ENCODE measurements at regions not wholly inside any gene's neighbourhood (a gene's known extent, or its start where the extent isn't known, plus 50 kb on each side); places are given as distances from the start of the nearest gene placed in this dataset.

DNA sequence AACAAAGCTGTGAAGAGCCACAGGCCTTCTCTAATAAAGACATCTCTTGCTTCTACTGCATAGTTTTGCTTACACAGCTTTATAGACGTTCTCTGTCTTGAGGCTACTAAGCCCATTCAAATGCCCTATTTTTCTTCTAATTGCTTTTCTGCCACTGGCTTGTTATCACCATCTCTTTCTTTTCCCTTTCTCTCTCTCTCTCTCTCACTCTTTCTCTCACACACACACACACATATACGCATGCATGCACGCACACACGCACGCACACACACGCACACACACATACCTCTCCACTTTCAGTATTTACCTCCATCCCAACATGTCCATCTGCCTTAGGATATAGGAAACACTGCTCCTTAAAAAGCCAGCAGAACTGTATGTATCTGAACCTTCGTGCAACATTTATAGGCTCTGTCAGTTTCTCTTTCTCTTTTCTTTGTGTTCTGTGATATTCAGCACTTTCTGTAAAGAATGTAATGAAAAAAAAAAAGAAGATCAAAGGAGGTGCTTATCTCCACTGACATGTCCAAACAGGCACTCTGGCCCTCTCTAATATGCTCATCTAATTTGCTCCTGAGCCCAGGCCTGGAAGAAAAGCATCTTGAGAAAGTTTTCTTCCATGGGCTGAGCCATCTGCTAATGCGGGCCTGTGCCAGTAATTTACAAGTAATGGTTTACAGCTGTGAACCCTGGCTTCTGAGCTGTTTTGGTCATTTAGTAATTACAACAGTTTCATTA, 1046.7 kb upstream of the MAP3K7 start:
- no peak for DNase-seq (ENCODE audit: low spot score)

DNA sequence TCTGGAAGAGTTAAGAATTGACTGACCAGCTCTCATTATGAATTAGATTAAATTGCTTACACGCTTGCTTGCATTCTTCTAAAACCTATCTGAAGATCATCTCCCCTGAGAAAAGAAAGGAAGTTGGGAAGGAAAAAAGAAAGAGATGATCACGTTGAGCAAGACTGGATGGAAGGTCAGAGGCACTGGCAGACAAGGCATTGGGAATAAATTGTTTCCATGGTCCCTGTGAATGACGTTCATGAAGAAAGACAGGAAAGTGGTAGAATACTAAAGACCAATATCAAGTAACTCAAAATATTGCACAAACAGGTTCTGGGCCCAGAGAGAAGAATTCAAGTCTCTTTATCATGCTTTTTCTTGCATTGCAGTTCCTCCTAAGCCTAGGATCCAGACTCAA, 1045.4 kb upstream of the MAP3K7 start:
- no peak for DNase-seq (ENCODE audit: low spot score)

DNA sequence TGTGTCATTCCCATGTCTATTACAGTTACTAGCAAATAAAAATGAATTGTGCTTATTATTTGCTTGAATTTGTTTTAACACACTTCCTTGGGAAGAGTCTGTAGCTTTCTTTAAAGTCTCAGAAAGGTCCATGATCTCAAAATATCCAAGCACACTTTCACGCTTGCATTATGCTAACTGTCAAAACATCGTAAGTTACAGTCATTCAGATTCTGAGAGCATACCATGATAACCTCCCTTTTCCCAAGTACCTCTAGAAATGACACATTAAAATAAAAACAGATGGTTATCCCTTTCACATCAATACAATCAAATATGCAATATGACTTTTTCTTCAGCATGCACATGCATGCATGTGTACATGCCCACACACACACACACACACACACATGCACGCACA, 1044.4 kb upstream of the MAP3K7 start:
- DNase-seq (ENCODE audit: low spot score), result no peak

GRCh38 chr6:91626911-91627310, 1040.0 kb upstream of the MAP3K7 start:
- no peak for DNase-seq (ENCODE audit: low spot score)

DNA sequence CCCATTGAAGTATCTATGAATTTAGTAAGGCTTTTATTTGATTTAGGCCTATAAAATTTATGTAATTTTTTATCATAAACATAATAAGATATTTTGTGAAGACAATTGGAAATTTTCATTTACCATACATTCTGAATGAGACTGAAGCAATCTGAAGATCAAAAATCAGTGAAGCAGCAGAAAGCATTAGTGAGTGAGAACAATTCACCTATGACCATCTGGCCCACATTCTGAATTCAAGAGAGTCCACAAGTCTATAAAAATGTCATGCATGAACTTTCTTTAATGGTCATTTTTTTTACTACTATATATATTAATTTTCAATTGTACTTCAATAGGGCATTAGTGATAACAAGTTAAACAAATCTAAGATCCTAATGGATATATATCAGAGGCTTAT, 1026.6 kb upstream of the MAP3K7 start:
- no peak for DNase-seq (ENCODE audit: low spot score)

DNA sequence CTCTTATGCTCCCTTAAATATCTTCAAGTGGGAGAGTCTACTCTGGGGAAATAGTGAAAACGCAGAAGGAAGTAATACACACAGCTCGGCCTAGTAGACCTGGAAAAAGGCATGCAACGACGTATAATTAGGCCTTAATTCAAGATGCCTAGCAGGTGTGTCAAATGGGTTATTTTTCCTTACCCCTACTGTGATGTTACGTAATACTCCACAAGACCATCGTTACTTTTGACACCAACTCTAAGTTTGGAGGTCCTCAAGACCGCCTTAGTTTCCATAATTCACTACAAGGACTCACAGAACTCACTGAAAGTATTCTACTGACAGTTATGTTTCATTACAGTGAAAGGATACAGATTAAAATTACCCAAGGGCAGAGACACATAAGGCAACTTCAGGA, 1024.3 kb upstream of the MAP3K7 start:
- DNase-seq (ENCODE audit: low spot score), result no peak

DNA sequence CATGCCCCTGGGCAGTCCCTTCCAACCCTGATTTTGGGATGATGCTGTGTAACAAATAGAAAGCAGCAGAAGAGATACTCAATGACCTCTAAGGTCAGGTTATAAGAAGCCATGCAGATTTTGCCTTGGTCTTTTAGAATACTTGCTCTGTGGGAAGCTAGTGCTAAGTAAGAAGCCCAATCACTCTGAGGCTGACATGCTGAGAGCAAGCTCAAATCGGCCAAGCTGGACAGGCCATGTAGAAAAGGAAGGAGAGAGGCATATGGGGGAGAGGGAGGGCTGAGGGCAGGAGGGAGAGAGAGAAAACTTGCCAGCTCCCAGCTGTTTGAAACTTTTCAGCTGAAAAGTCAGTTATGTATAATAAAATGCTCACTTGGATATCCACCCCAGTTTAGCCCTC, 1021.6 kb upstream of the MAP3K7 start:
- DNase-seq (ENCODE audit: low spot score), result no peak

DNA sequence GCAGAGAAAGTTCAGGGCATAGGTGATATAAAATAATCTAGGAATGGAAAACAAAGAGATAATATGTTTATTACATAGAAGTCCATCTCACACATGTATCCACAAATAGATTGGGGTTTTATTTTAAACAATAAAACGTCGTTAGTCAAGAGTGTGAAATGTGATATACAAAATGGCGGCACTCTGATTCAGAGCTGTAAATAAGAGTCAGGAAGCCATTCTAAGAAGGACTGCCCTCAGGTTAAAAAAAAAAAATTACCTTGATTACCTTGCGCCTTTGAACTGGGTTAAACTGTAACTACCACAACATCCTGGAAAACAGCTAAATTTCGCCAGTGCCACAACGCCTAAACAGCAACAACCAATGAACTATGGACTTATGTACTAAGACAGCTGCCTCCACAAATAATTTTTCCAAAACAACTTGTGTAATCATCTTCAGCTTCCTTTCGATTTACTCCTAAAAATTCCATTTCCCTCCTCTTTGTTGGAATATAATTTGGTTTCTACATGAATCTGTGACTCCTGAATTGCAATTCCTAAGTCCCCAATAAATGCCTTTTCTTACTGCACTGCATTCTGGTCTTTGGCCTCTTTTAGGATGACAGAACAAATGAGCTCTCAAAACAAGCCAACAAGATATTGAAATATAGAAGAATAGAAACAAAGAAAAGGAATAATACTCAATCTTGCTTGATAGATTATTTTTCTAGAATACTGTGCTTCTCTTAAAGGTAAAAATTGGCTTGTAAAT, 1019.5 kb upstream of the MAP3K7 start:
- no peak for DNase-seq (ENCODE audit: low spot score)

DNA sequence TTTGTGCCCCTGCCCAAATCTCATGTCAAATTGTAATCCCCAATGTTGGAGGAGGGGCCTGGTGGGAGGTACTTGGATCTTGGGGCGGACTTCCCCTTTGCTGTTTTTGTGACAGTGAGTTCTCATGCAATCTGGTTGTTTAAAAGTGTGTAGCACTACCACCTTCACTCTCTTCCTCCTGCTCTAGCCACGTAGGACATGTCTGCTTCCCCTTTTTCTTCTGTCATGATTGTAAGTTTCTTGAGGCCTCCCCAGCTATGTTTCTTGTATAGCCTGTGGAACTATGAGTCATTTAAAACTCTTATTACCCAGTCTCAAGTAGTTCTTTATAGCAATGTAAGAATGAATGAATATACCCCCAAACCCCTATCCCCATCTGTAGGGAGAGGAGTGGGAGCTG, 1013.7 kb upstream of the MAP3K7 start:
- DNase-seq (ENCODE audit: low spot score), result no peak

- DNase-seq (ENCODE audit: low spot score), result no peak
These were observed 1003.3 kb upstream of the MAP3K7 start for GRCh38 chr6:91590191-91590590.

DNA sequence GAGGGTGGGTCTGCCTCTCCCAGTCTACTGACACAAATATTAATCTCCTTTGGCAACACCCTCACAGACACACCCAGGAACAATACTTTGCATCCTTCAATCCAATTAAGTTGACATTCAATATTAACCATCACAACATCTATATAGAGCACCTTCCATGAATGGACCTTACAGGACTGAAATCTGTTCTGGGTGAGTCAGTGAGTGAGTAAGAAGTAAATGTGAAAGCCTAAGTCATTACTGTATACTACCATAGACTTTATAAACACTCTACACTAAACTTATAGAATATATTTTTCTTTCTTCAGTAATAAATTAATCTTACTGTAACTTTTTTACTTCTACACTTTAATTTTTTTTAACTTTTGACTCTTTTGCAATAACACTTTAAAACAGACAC, 993.8 kb upstream of the MAP3K7 start:
- DNase-seq (ENCODE audit: low spot score), result no peak

GRCh38 chr6:91575032-91575431, 988.2 kb upstream of the MAP3K7 start:
- DNase-seq (ENCODE audit: low spot score), result no peak

- DNase-seq (ENCODE audit: low spot score), result no peak
These were observed 987.0 kb upstream of the MAP3K7 start for GRCh38 chr6:91573826-91574416.

DNA sequence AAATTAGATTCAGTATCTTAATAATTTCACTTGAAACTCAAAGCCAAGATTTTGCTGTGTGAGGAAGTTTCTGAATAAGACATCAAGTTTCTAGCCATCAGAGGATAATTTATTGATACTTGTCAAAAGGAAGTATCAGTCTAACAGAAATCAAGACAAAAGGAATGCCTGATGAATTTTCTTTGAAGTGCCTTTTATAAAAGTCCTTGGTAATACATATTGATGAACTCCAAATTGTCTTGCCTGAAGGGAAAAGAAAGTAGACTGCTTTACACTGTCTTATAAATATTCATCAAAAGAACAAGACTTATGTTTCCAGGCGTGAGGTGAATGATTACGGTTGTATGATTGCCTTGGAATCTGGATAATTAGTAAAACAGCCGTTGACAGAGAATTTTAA, 986.0 kb upstream of the MAP3K7 start:
- DNase-seq (ENCODE audit: low spot score), result no peak

- DNase-seq (ENCODE audit: low spot score), result no peak
These were observed 982.2 kb upstream of the MAP3K7 start for GRCh38 chr6:91569071-91569470.

- DNase-seq (ENCODE audit: low spot score), result no peak
These were observed 979.6 kb upstream of the MAP3K7 start for GRCh38 chr6:91566467-91566866.

DNA sequence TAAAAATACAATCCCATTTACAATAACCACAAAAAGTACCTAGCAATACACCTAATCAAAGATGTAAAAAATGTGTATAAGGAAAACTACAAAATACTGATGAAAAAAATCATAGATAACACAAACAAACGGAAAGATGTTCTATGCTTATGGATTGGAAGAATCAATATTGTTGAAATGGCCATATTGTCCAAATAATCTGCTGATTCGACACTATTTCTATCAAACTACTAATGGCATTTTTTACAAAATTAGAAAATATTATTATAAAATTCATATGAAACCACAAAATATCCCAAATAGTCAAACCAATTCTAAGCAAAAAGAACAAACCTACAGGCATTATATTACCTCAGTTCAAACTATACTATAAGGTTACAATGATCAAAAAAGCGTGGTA, 978.3 kb upstream of the MAP3K7 start:
- DNase-seq (ENCODE audit: low spot score), result no peak

DNA sequence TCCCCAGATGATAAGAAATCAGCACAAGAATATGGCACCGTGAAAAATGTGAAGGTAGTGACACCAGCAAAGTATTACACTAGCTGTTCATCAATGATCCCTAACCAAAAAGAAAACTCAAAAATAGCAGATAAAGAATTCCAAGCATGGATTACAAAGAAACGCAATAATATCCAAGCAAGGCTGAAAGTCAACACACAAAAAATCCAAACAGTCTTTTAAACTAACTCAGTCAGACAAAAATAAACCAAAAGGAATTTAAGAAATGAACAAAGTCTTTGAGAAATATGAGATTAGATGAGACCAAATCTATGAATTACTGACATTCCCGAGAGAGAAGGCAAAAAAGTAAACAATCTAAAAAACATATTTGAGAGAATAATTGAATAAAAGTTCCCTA, 976.1 kb upstream of the MAP3K7 start:
- DNase-seq (ENCODE audit: low spot score), result no peak

DNA sequence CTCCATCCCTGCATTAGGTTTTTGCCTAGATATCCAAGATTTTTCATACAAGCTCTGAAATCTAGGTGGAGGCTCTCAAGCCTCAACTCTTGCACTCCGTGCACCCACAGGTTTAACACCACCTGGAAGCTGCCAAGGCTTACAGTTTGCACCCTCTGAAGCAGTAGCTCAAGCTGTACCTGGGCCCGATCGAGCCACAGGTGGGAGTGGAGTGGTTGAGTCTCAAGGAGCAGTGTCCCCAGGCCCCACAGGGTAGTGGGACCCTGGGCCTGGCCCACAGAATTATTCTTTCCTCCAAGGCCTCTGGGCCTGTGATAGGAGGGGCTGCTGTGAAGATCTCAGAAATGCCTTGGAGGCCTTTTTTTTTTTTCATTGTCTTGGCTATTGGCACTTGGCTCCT, 973.5 kb upstream of the MAP3K7 start:
- no peak for DNase-seq (ENCODE audit: low spot score)

GRCh38 chr6:91540902-91541301, 954.0 kb upstream of the MAP3K7 start:
- DNase-seq (ENCODE audit: low spot score), result no peak

- no peak for DNase-seq (ENCODE audit: low spot score)
These were observed 952.6 kb upstream of the MAP3K7 start for GRCh38 chr6:91539456-91539855.

DNA sequence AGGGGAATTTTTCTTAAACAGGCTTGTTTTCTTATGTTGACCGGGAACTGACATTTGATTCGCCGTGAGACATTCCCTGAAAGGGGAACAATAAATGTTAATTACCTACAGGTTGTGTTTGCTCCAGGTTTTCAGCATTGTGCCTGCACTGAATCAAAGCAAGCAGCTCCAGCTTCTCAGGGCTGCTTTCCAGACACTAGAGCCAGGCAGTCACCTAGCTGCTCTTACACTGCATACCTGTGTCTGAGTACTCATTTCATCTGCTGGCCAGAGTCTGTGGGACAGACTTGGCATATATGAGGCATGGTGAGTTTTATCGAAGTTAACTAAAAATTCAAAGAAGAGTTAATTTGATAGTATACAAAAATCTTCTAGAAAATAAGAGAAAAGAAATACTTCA, 951.8 kb upstream of the MAP3K7 start:
- DNase-seq (ENCODE audit: low spot score), result no peak

DNA sequence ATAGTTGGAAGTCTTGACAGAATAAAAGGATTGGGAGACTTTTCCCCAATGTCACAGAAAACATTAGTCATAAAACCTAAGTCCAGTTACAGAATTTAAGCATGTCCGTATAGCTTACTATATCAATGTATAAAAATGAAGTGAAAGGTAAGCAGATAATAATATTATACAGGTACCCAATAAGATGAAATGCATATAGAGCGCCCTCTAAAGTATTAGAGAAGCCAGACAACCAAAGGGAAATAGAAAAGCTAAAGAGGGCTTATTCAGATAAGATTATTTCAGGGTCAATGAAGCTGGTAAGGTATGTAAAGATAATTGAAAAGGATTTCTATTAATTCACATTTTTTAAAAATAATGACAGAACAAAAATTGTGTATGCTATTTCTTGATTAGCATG, 947.7 kb upstream of the MAP3K7 start:
- no peak for DNase-seq (ENCODE audit: low spot score)

- DNase-seq (ENCODE audit: low spot score), result no peak
These were observed 936.6 kb upstream of the MAP3K7 start for GRCh38 chr6:91523511-91523910.
